Sigmoid colon (tissue), 6 donors: ENCODE measurements at regions not wholly inside any gene's neighbourhood (a gene's known extent, or its start where the extent isn't known, plus 50 kb on each side); places are given as distances from the start of the nearest gene placed in this dataset.

Source experiments
- DNase-seq: peaks from one replicate; pipeline ENCODE4 v3.0.0-alpha.2; 2019
- H3K27ac ChIP-seq, 4 donors: fragments of 200-600 bp; sonication (generic); one replicate each; pipeline ENCODE4 v1.5.1; 2016 to 2019; ENCODE audit warnings: mild to moderate bottlenecking in 1 of 4
- H3K27me3 ChIP-seq, 3 donors: fragments of 200-600 bp; sonication (generic); one replicate each; pipeline ENCODE4 v1.5.1; 2019; ENCODE audit warnings: mild to moderate bottlenecking in 1 of 3
- H3K36me3 ChIP-seq, 4 donors: fragments of 200-600 bp; sonication (generic); one replicate each; pipeline ENCODE4 v1.5.1; 2016 to 2019
- H3K4me1 ChIP-seq, 4 donors: fragments of 200-600 bp; sonication (generic); one replicate each; pipeline ENCODE4 v1.5.1; 2017 to 2019
- H3K4me3 ChIP-seq, 4 donors: fragments of 200-600 bp; sonication (generic); one replicate each; pipeline ENCODE4 v1.5.1; 2017 to 2019; ENCODE audit warnings: mild to moderate bottlenecking in 2 of 4, moderate library complexity in 1 of 4
- H3K9me3 ChIP-seq, 4 donors: fragments of 200-600 bp in 3 of 4; sonication (generic) in 3 of 4; one replicate each; pipeline versions ENCODE4 v1.5.1 to v1.6.1; 2013 to 2019
- CTCF ChIP-seq, 4 experiments: fragments of 450-650 bp in 3 of 4; fragments of 200-600 bp in 1 of 4; IDR thresholded peaks; one replicate each; pipeline ENCODE4 v1.5.1; 2016 to 2019; ENCODE audit warnings: antibody characterized with exemption in 4 of 4, mild to moderate bottlenecking in 3 of 4, moderate library complexity in 2 of 4
- EP300 ChIP-seq, 4 donors: sonication (generic); formaldehyde crosslinking; IDR thresholded peaks; one replicate each; pipeline ENCODE4 v1.6.1; 2017; ENCODE audit warnings: antibody characterized with exemption in 4 of 4
- POLR2A ChIP-seq, 2 donors: fragments of 450-650 bp; IDR thresholded peaks; one replicate each; pipeline ENCODE4 v1.6.1; 2016; ENCODE audit warnings: antibody characterized with exemption in 2 of 2, mild to moderate bottlenecking in 2 of 2, moderate library complexity in 2 of 2
- POLR2AphosphoS5 ChIP-seq, 4 donors: sonication (generic); formaldehyde crosslinking; IDR thresholded peaks; one replicate each; pipeline ENCODE4 v1.6.1; 2017; ENCODE audit warnings: antibody characterized with exemption in 4 of 4
- WGBS, 2 donors: extraction: QIAGEN DNeasy Blood & Tissue Kit; methylation state at CpG; one replicate each; pipeline ENCODE4 v1.1.7; 2013; 5-methylcytosine and 5-hydroxymethylcytosine counted together
- intact Hi-C: fragments of 100-400 bp; cut with DNase I; formaldehyde crosslinking; loops from one replicate; pipeline ENCODE4 v1.15.1; 2023
- donor health status: healthy with polysubstance abuse.
- donor health status: healthy.

GRCh38 chr2:219959471-219959870 is 332.0 kb downstream of the SLC4A3 start:
- peaks cover 0 to 2% (median 0%) of the 10 kb centered on the region in 3 donors for H3K27me3 ChIP-seq
- no peaks in the 10 kb centered on the region for H3K4me1 ChIP-seq
- intact Hi-C loops: no loop called here
- WGBS, 2 donors: 54 to 74% methylated on average over 4 of the region's 4 CpGs
- no peak overlapping the region for H3K4me3 ChIP-seq
- TF ChIP-seq POLR2A (IDR thresholded peaks at IDR 0.05): no peak
- TF ChIP-seq CTCF (IDR thresholded peaks at IDR 0.05): no peak
- TF ChIP-seq EP300 (IDR thresholded peaks at IDR 0.05): no peak
- no peak for TF ChIP-seq POLR2AphosphoS5 (IDR thresholded peaks at IDR 0.05)
- DNase-seq: no peak
- no peak overlapping the region for H3K27ac ChIP-seq
- H3K36me3 ChIP-seq: no peaks in the 10 kb centered on the region
- H3K9me3 ChIP-seq: peaks cover 0 to 9% (median 3%) of the 10 kb centered on the region in 4 donors

GRCh38 chr2:219961947-219962498 is 334.6 kb downstream of the SLC4A3 start:
- H3K4me1 ChIP-seq: no peaks in the 10 kb centered on the region
- intact Hi-C loops: no loop called here
- H3K4me3 ChIP-seq: no peak overlapping the region
- 24 to 58% methylated on average over 4 of the region's 4 CpGs for WGBS, 2 donors
- TF ChIP-seq EP300 (IDR thresholded peaks at IDR 0.05): no peak
- TF ChIP-seq POLR2AphosphoS5 (IDR thresholded peaks at IDR 0.05): no peak
- TF ChIP-seq CTCF (IDR thresholded peaks at IDR 0.05): no peak
- no peak for TF ChIP-seq POLR2A (IDR thresholded peaks at IDR 0.05)
- H3K36me3 ChIP-seq: no peaks in the 10 kb centered on the region
- no peak overlapping the region for H3K27ac ChIP-seq
- peaks cover 0 to 3% (median 0%) of the 10 kb centered on the region in 4 donors for H3K9me3 ChIP-seq
- no peak for DNase-seq
- peaks cover 0 to 2% (median 0%) of the 10 kb centered on the region in 3 donors for H3K27me3 ChIP-seq

- Histone ChIP-seq H3K27ac (no peak overlapping the region), H3K27me3 (peaks cover 0 to 2% (median 0%) of the 10 kb centered on the region in 3 donors), H3K4me1 (no peaks in the 10 kb centered on the region), H3K36me3 (no peaks in the 10 kb centered on the region), H3K9me3 (no peaks in the 10 kb centered on the region), H3K4me3 (no peak overlapping the region)
- 47 to 74% methylated on average over 2 of the region's 2 CpGs for WGBS, 2 donors
- intact Hi-C loops: no loop called here
- DNase-seq: no peak
- TF ChIP-seq POLR2AphosphoS5 (IDR thresholded peaks at IDR 0.05) (no peak), EP300 (IDR thresholded peaks at IDR 0.05) (no peak), CTCF (IDR thresholded peaks at IDR 0.05) (no peak), POLR2A (IDR thresholded peaks at IDR 0.05) (no peak)
These were observed 335.4 kb downstream of the SLC4A3 start for GRCh38 chr2:219962801-219963200.

- no peak overlapping the region for H3K27ac ChIP-seq
- no peak for DNase-seq
- TF ChIP-seq CTCF (IDR thresholded peaks at IDR 0.05) (no peak), POLR2AphosphoS5 (IDR thresholded peaks at IDR 0.05) (no peak), EP300 (IDR thresholded peaks at IDR 0.05) (no peak), POLR2A (IDR thresholded peaks at IDR 0.05) (no peak)
- intact Hi-C loops: no loop called here
- no peaks in the 10 kb centered on the region for H3K4me1 ChIP-seq
- H3K4me3 ChIP-seq: no peak overlapping the region
- peaks cover 0 to 2% (median 0%) of the 10 kb centered on the region in 3 donors for H3K27me3 ChIP-seq
- no peaks in the 10 kb centered on the region for H3K36me3 ChIP-seq
- no peaks in the 10 kb centered on the region for H3K9me3 ChIP-seq
- 58% methylated on average over 5 of the region's 5 CpGs for WGBS, 2 donors
These were observed 338.1 kb downstream of the SLC4A3 start for GRCh38 chr2:219965287-219966194.
